ENCODE measurements at regions not wholly inside any gene's neighbourhood (a gene's known extent, or its start where the extent isn't known, plus 50 kb on each side); places are given as distances from the start of the nearest gene placed in this dataset.
A peak's percentile ranks its signal among the peaks of the same experiment; 100 is the strongest.
"Not testable (repeated sequence)": the region's sequence is repeated elsewhere in the genome, so short reads cannot be mapped to it uniquely, and the experiment has no call there.

DNA sequence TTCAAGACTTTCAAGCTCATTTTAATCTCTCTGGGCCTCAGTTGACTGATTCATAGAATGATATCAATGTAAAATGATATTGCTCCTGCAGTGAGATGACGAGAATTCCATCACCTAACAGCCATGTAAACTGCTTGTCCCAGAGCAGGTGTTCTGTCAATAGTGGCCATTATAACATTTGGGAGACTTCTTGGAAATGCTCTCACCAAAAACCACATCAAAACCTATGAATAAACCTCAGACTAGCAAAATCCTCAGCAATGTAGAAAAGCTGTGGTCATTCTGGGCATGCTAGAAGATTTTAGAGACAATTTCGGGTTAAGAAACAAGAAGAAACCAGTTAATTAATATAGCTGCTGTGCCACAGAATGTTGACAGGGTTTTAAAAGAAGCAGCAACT is 225.4 kb downstream of the FRK start:
- H3K4me3 ChIP-seq (ENCODE audit: low read depth, low read length), result no peak overlapping the region
- peak; percentile 41 for DNase-seq (ENCODE audit: low read depth, low spot score)
- in situ Hi-C loops (cut with HindIII; ENCODE audit: low sequenced_read_pairs), result no loop called here
- TF ChIP-seq CTCF (IDR thresholded peaks at IDR 0.05; ENCODE audit: low read depth, low read length), result no peak

DNA sequence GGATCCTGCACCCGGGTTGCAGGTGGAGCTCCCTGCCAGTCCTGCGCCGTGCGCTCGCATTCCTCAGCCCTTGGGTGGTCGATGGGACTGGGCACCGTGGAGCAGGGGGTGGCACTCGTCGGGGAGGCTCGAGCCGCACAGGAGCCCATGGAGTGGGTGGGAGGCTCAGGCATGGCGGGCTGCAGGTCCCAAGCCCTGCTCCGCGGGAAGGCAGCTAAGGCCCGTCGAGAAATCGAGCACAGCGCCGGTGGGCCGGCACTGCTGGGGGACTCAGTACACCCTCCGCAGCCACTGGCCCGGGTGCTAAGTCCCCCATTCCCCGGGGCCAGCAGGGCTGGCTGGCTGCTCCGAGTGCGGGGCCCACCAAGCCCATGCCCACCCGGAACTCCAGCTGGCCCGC is 226.1 kb downstream of the FRK start:
- DNase-seq (ENCODE audit: low read depth, low spot score); in situ Hi-C loops (cut with HindIII; ENCODE audit: low sequenced_read_pairs): not testable (repeated sequence)

DNA sequence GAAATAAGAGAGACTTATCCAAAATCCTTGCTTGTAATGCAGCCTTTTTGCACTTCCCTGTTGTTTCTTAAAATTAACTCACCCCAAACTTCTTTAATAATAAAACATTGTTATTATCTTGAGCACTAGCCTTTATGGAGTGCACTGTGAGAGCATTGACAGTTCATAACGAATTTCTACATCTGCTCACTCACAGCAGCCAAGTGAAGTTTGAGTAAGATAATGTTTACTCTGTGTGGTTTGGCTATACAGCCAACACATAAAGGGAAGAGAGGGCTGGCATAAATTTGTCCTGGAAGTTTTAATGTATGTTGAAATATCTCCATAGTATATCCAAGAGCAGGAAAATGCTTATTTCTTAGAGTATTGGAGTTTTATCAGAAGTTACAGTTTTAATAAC is 227.9 kb downstream of the FRK start:
- DNase-seq (ENCODE audit: low read depth, low spot score), result peak; percentile 18
- TF ChIP-seq CTCF (IDR thresholded peaks at IDR 0.05; ENCODE audit: low read depth, low read length), result no peak
- in situ Hi-C loops (cut with HindIII; ENCODE audit: low sequenced_read_pairs), result no loop called here
- no peak overlapping the region for H3K4me3 ChIP-seq (ENCODE audit: low read depth, low read length)

More for the DNA sequence above, 226.1 kb downstream of the FRK start:
- not testable (repeated sequence) for H3K4me3 ChIP-seq (ENCODE audit: low read depth, low read length)

DNA sequence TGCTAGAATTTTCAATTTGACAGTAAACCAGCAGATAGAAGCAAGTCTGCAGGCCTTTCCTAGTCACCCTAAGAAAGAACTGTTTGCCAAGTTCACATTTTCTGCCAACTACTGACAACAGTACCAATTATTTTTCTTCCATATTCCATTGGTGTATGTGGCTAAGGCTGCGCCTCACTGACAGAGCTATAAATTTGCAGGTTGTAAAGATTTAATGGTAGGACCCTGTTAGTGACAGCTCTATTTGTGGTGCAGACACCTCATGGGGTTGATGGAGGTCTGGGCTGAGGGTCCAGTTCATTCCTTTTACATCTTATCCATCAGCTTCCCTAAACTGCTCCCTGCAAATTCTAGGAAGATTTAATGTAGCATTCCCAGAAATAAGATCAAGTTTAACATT is 228.5 kb downstream of the FRK start:
- DNase-seq (ENCODE audit: low read depth, low spot score), result no peak
- H3K4me3 ChIP-seq (ENCODE audit: low read depth, low read length), result no peak overlapping the region
- in situ Hi-C loops (cut with HindIII; ENCODE audit: low sequenced_read_pairs), result no loop called here

DNA sequence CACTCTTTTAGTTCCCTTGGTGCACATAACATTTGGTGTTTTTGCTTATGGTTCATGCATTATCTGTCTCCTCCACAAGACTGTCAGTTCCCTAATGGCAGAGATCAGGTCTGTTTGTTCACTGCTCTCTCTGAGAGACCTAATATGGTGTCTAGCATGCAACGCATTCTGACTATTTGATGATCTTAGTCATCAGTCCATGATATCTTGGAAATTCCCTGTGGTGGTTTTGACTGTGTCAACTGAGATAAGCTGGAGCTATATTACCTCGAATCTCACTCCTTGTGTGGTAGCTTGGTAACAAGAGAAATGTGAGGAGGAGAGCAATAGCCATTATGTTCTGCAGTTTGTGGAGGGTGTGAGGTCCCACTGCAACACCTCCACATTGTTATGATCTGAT is 229.8 kb downstream of the FRK start:
- H3K4me3 ChIP-seq (ENCODE audit: low read depth, low read length), result no peak overlapping the region
- peak; percentile 32 for DNase-seq (ENCODE audit: low read depth, low spot score)
- in situ Hi-C loops (cut with HindIII; ENCODE audit: low sequenced_read_pairs), result no loop called here
- TF ChIP-seq CTCF (IDR thresholded peaks at IDR 0.05; ENCODE audit: low read depth, low read length), result no peak

More for the DNA sequence above, 228.5 kb downstream of the FRK start:
- TF ChIP-seq CTCF (IDR thresholded peaks at IDR 0.05; ENCODE audit: low read depth, low read length), result no peak

DNA sequence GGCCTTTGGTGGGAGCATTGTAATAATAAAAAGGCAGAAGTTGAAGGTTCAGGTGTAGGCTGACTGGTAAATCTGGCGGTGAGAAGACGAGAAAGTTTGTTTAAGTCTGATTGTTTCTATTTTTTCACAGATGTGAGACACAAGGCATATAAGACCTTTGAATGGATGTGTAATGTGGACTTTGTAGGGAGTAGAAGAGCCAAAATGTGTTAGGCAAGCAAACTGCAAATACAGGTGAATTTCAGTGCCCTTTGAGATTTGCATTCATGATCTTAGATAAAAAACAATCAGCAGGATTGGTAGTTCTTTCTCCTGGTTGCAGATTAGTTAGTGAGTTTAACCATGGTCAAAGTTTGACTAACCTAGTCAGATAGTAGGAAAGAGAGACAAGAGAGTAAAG is 238.9 kb downstream of the FRK start:
- no peak for TF ChIP-seq CTCF (IDR thresholded peaks at IDR 0.05; ENCODE audit: low read depth, low read length)
- DNase-seq (ENCODE audit: low read depth, low spot score), result no peak
- in situ Hi-C loops (cut with HindIII; ENCODE audit: low sequenced_read_pairs), result no loop called here
- H3K4me3 ChIP-seq (ENCODE audit: low read depth, low read length), result no peak overlapping the region

- no peak for TF ChIP-seq CTCF (IDR thresholded peaks at IDR 0.05; ENCODE audit: low read depth, low read length)
- no peak for DNase-seq (ENCODE audit: low read depth, low spot score)
- H3K4me3 ChIP-seq (ENCODE audit: low read depth, low read length), result no peak overlapping the region
- in situ Hi-C loops (cut with HindIII; ENCODE audit: low sequenced_read_pairs), result no loop called here
These were observed 241.2 kb downstream of the FRK start for GRCh38 chr6:115819506-115819905.

Data from astrocyte of the spinal cord (primary cell).